Astrocyte (in vitro differentiated cells and primary cell): ENCODE measurements at regions not wholly inside any gene's neighbourhood (a gene's known extent, or its start where the extent isn't known, plus 50 kb on each side); places are given as distances from the start of the nearest gene placed in this dataset.

Source experiments
- EZH2 ChIP-seq: IDR thresholded peaks from 2 replicates; pipeline ENCODE4 v1.6.1; 2012; ENCODE audit warnings: mild to moderate bottlenecking, low read length, inconsistent platforms; ENCODE audit not compliant: insufficient read depth
- TF ChIP-seq, protein P1 (sequence below): IDR thresholded peaks from 2 replicates; pipeline ENCODE4 v1.5.1; 2011; ENCODE audit warnings: low read depth, mild to moderate bottlenecking, inconsistent platforms, low read length, moderate library complexity; ENCODE audit not compliant: insufficient read depth

DNA sequence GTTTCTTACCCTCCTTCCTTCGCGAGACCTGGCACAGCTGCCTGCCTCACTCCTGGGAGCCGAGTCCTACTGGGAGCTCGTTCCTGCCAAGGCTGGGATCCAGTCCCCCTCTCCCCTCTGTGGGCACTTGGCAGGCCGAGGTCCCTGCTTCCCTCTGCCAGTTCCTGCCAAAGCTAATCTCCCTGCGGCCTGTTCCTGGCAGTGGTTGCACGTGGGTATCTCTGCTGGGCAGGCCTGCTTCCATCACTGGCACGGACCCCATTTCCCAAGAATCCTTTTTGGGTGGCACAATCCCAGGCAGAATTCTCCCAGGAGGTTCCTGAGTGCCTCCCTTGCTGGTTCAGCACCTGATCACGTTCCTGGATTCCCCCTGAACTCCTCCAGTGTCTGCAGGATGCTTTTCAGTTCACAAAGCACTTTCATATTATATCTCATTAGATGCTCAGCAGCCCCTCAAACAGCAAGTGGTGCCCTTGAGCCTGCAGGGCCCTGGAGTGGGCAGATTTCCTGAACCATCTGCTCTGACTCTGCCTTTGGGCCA, 96.5 kb downstream of the RRM1 start:
- TF ChIP-seq, protein P1, sequence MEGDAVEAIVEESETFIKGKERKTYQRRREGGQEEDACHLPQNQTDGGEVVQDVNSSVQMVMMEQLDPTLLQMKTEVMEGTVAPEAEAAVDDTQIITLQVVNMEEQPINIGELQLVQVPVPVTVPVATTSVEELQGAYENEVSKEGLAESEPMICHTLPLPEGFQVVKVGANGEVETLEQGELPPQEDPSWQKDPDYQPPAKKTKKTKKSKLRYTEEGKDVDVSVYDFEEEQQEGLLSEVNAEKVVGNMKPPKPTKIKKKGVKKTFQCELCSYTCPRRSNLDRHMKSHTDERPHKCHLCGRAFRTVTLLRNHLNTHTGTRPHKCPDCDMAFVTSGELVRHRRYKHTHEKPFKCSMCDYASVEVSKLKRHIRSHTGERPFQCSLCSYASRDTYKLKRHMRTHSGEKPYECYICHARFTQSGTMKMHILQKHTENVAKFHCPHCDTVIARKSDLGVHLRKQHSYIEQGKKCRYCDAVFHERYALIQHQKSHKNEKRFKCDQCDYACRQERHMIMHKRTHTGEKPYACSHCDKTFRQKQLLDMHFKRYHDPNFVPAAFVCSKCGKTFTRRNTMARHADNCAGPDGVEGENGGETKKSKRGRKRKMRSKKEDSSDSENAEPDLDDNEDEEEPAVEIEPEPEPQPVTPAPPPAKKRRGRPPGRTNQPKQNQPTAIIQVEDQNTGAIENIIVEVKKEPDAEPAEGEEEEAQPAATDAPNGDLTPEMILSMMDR = no peak
- TF ChIP-seq EZH2 = no peak
